ENCODE measurements at regions not wholly inside any gene's neighbourhood (a gene's known extent, or its start where the extent isn't known, plus 50 kb on each side); places are given as distances from the start of the nearest gene placed in this dataset.

- ChIA-PET CTCF (no interaction called here), POLR2A (no interaction called here)
- Mint-ChIP-seq H3K4me1 (no peaks in the 10 kb centered on the region), H3K9me3 (peaks cover 0 to 2% (median 0%) of the 10 kb centered on the region in 11 donors), H3K4me3 (no peak overlapping the region), H3K36me3 (no peaks in the 10 kb centered on the region), H3K27ac (peak overlapping the region in 1 of 9 donors; percentile 15), H3K27me3 (no peaks in the 10 kb centered on the region)
- H3K9me3 ChIP-seq (ENCODE audit: control insufficient read depth in 2 of 3, low read length in 3 of 3): no peaks in the 10 kb centered on the region
- H3K36me3 ChIP-seq (ENCODE audit: control insufficient read depth in 2 of 3, insufficient read depth in 3 of 3, low read length in 3 of 3): no peaks in the 10 kb centered on the region
- H3K27me3 ChIP-seq (ENCODE audit: control insufficient read depth in 2 of 2, insufficient read depth in 2 of 2, low read length in 2 of 2): no peaks in the 10 kb centered on the region
- no peak overlapping the region for H3K4me3 ChIP-seq (ENCODE audit: low read length)
- intact Hi-C loops (cut with micrococcal nuclease): no loop called here
- H3K27ac ChIP-seq (ENCODE audit: low read depth, low read length): no peak overlapping the region
- DNase-seq (no peak), ATAC-seq (no peak)
- H3K4me1 ChIP-seq (ENCODE audit: control insufficient read depth in 2 of 2, insufficient read depth in 2 of 2, low read length in 2 of 2): no peaks in the 10 kb centered on the region
Measured at GRCh38 chr4:13168326-13168725, 315.8 kb downstream of the RAB28 start.

GRCh38 chr4:13166214-13166613, 317.9 kb downstream of the RAB28 start:
- ATAC-seq (no peak), DNase-seq (no peak)
- ChIA-PET POLR2A (no interaction called here), CTCF (no interaction called here)
- Histone ChIP-seq H3K27me3 (ENCODE audit: control insufficient read depth in 2 of 2, insufficient read depth in 2 of 2, low read length in 2 of 2) (no peaks in the 10 kb centered on the region), H3K36me3 (ENCODE audit: control insufficient read depth in 2 of 3, insufficient read depth in 3 of 3, low read length in 3 of 3) (no peaks in the 10 kb centered on the region), H3K4me1 (ENCODE audit: control insufficient read depth in 2 of 2, insufficient read depth in 2 of 2, low read length in 2 of 2) (no peaks in the 10 kb centered on the region), H3K9me3 (ENCODE audit: control insufficient read depth in 2 of 3, low read length in 3 of 3) (no peaks in the 10 kb centered on the region), H3K4me3 (ENCODE audit: low read length) (no peak overlapping the region), H3K27ac (ENCODE audit: low read depth, low read length) (no peak overlapping the region)
- H3K9me3 Mint-ChIP-seq: peaks cover 0 to 2% (median 0%) of the 10 kb centered on the region in 11 donors
- no peaks in the 10 kb centered on the region for H3K36me3 Mint-ChIP-seq
- intact Hi-C loops (cut with micrococcal nuclease): no loop called here
- H3K27ac Mint-ChIP-seq: no peak overlapping the region
- no peak overlapping the region for H3K4me3 Mint-ChIP-seq
- H3K4me1 Mint-ChIP-seq: no peaks in the 10 kb centered on the region
- no peaks in the 10 kb centered on the region for H3K27me3 Mint-ChIP-seq

GRCh38 chr4:13164783-13165331, 319.3 kb downstream of the RAB28 start:
- Histone ChIP-seq H3K4me1 (ENCODE audit: control insufficient read depth in 2 of 2, insufficient read depth in 2 of 2, low read length in 2 of 2) (no peaks in the 10 kb centered on the region), H3K36me3 (ENCODE audit: control insufficient read depth in 2 of 3, insufficient read depth in 3 of 3, low read length in 3 of 3) (no peaks in the 10 kb centered on the region), H3K4me3 (ENCODE audit: low read length) (no peak overlapping the region), H3K27me3 (ENCODE audit: control insufficient read depth in 2 of 2, insufficient read depth in 2 of 2, low read length in 2 of 2) (no peaks in the 10 kb centered on the region), H3K9me3 (ENCODE audit: control insufficient read depth in 2 of 3, low read length in 3 of 3) (no peaks in the 10 kb centered on the region), H3K27ac (ENCODE audit: low read depth, low read length) (no peak overlapping the region)
- Mint-ChIP-seq H3K27ac (no peak overlapping the region), H3K36me3 (no peaks in the 10 kb centered on the region), H3K4me3 (no peak overlapping the region), H3K4me1 (no peaks in the 10 kb centered on the region), H3K9me3 (peaks cover 0 to 2% (median 0%) of the 10 kb centered on the region in 11 donors), H3K27me3 (no peaks in the 10 kb centered on the region)
- ATAC-seq (no peak), DNase-seq (no peak)
- CTCF ChIA-PET: no interaction called here
- intact Hi-C loops (cut with micrococcal nuclease): no loop called here
- POLR2A ChIA-PET: no interaction called here

GRCh38 chr4:13162886-13163285, 321.3 kb downstream of the RAB28 start:
- intact Hi-C loops (cut with micrococcal nuclease): no loop called here
- no peak overlapping the region for H3K27ac ChIP-seq (ENCODE audit: low read depth, low read length)
- H3K4me1 ChIP-seq (ENCODE audit: control insufficient read depth in 2 of 2, insufficient read depth in 2 of 2, low read length in 2 of 2): no peaks in the 10 kb centered on the region
- DNase-seq: no peak
- ChIA-PET POLR2A (no interaction called here), CTCF (no interaction called here)
- Mint-ChIP-seq H3K4me1 (no peaks in the 10 kb centered on the region), H3K9me3 (peaks cover 0 to 6% (median 0%) of the 10 kb centered on the region in 11 donors), H3K27ac (no peak overlapping the region), H3K36me3 (no peaks in the 10 kb centered on the region), H3K27me3 (no peaks in the 10 kb centered on the region), H3K4me3 (no peak overlapping the region)
- no peaks in the 10 kb centered on the region for H3K9me3 ChIP-seq (ENCODE audit: control insufficient read depth in 2 of 3, low read length in 3 of 3)
- no peak for ATAC-seq
- H3K36me3 ChIP-seq (ENCODE audit: control insufficient read depth in 2 of 3, insufficient read depth in 3 of 3, low read length in 3 of 3): no peaks in the 10 kb centered on the region
- no peak overlapping the region for H3K4me3 ChIP-seq (ENCODE audit: low read length)
- H3K27me3 ChIP-seq (ENCODE audit: control insufficient read depth in 2 of 2, insufficient read depth in 2 of 2, low read length in 2 of 2): no peaks in the 10 kb centered on the region

- intact Hi-C loops (cut with micrococcal nuclease): no loop called here
- Mint-ChIP-seq H3K4me1 (no peaks in the 10 kb centered on the region), H3K9me3 (peaks cover 0 to 4% (median 0%) of the 10 kb centered on the region in 11 donors), H3K36me3 (peaks cover 0 to 3% (median 0%) of the 10 kb centered on the region in 5 donors), H3K27me3 (no peaks in the 10 kb centered on the region), H3K4me3 (no peak overlapping the region), H3K27ac (no peak overlapping the region)
- no peaks in the 10 kb centered on the region for H3K4me1 ChIP-seq (ENCODE audit: control insufficient read depth in 2 of 2, insufficient read depth in 2 of 2, low read length in 2 of 2)
- no peaks in the 10 kb centered on the region for H3K27me3 ChIP-seq (ENCODE audit: control insufficient read depth in 2 of 2, insufficient read depth in 2 of 2, low read length in 2 of 2)
- no peaks in the 10 kb centered on the region for H3K36me3 ChIP-seq (ENCODE audit: control insufficient read depth in 2 of 3, insufficient read depth in 3 of 3, low read length in 3 of 3)
- ChIA-PET POLR2A (no interaction called here), CTCF (no interaction called here)
- DNase-seq (no peak), ATAC-seq (no peak)
- H3K4me3 ChIP-seq (ENCODE audit: low read length): no peak overlapping the region
- no peak overlapping the region for H3K27ac ChIP-seq (ENCODE audit: low read depth, low read length)
- no peaks in the 10 kb centered on the region for H3K9me3 ChIP-seq (ENCODE audit: control insufficient read depth in 2 of 3, low read length in 3 of 3)
Measured at GRCh38 chr4:13160920-13161319, 323.2 kb downstream of the RAB28 start.

GRCh38 chr4:13159041-13159620, 325.0 kb downstream of the RAB28 start:
- ATAC-seq (no peak), DNase-seq (no peak)
- intact Hi-C loops (cut with micrococcal nuclease): no loop called here
- Mint-ChIP-seq H3K4me1 (no peaks in the 10 kb centered on the region), H3K4me3 (no peak overlapping the region), H3K27me3 (no peaks in the 10 kb centered on the region), H3K36me3 (peaks cover 0 to 3% (median 0%) of the 10 kb centered on the region in 5 donors), H3K27ac (no peak overlapping the region), H3K9me3 (peaks cover 0 to 4% (median 2%) of the 10 kb centered on the region in 11 donors)
- no peaks in the 10 kb centered on the region for H3K27me3 ChIP-seq (ENCODE audit: control insufficient read depth in 2 of 2, insufficient read depth in 2 of 2, low read length in 2 of 2)
- H3K4me3 ChIP-seq (ENCODE audit: low read length): no peak overlapping the region
- H3K9me3 ChIP-seq (ENCODE audit: control insufficient read depth in 2 of 3, low read length in 3 of 3): no peaks in the 10 kb centered on the region
- POLR2A ChIA-PET: no interaction called here
- no peaks in the 10 kb centered on the region for H3K4me1 ChIP-seq (ENCODE audit: control insufficient read depth in 2 of 2, insufficient read depth in 2 of 2, low read length in 2 of 2)
- H3K27ac ChIP-seq (ENCODE audit: low read depth, low read length): no peak overlapping the region
- CTCF ChIA-PET: no interaction called here
- H3K36me3 ChIP-seq (ENCODE audit: control insufficient read depth in 2 of 3, insufficient read depth in 3 of 3, low read length in 3 of 3): no peaks in the 10 kb centered on the region

GRCh38 chr4:13151194-13151593, 332.9 kb downstream of the RAB28 start:
- Histone ChIP-seq H3K4me1 (ENCODE audit: control insufficient read depth in 2 of 2, insufficient read depth in 2 of 2, low read length in 2 of 2) (no peaks in the 10 kb centered on the region), H3K36me3 (ENCODE audit: control insufficient read depth in 2 of 3, insufficient read depth in 3 of 3, low read length in 3 of 3) (no peaks in the 10 kb centered on the region), H3K27ac (ENCODE audit: low read depth, low read length) (no peak overlapping the region), H3K9me3 (ENCODE audit: control insufficient read depth in 2 of 3, low read length in 3 of 3) (no peaks in the 10 kb centered on the region), H3K4me3 (ENCODE audit: low read length) (no peak overlapping the region), H3K27me3 (ENCODE audit: control insufficient read depth in 2 of 2, insufficient read depth in 2 of 2, low read length in 2 of 2) (no peaks in the 10 kb centered on the region)
- Mint-ChIP-seq H3K4me1 (no peaks in the 10 kb centered on the region), H3K27me3 (peaks cover 0 to 6% (median 0%) of the 10 kb centered on the region in 5 donors), H3K36me3 (peaks cover 0 to 7% (median 5%) of the 10 kb centered on the region in 5 donors), H3K4me3 (no peak overlapping the region), H3K27ac (no peak overlapping the region), H3K9me3 (peaks cover 0 to 8% (median 0%) of the 10 kb centered on the region in 11 donors)
- ATAC-seq: no peak
- ChIA-PET POLR2A (no interaction called here), CTCF (no interaction called here)
- no peak for DNase-seq
- intact Hi-C loops (cut with micrococcal nuclease): no loop called here

Data from naive thymus-derived CD4-positive, alpha-beta T cell (primary cell).